GM23338 (cell line): ENCODE measurements at regions not wholly inside any gene's neighbourhood (a gene's known extent, or its start where the extent isn't known, plus 50 kb on each side); places are given as distances from the start of the nearest gene placed in this dataset.
"Not testable (repeated sequence)": the region's sequence is repeated elsewhere in the genome, so short reads cannot be mapped to it uniquely, and the experiment has no call there.

Experiments
- ATAC-seq: fragments of 200-7000 bp; cut with Tn5 transposase; 3 replicates; pipeline ENCODE4 v1.9.1; 2020
- DNase-seq: peaks from one replicate; pipeline ENCODE4 v3.0.0-alpha.2; 2015; ENCODE audit warnings: low spot score
- H2AFZ ChIP-seq: fragments of 200-600 bp; sonication (generic); 2 replicates; pipeline ENCODE4 v1.8.0; 2016; ENCODE audit warnings: antibody characterized with exemption, mild to moderate bottlenecking, moderate library complexity
- H3F3A ChIP-seq: fragments of 200-600 bp; sonication (generic); replicated peaks from 2 replicates; pipeline ENCODE4 v1.8.0; 2017; ENCODE audit warnings: antibody characterized with exemption, mixed run types, low read depth
- H3K27ac ChIP-seq: fragments of 200-600 bp; sonication (generic); 2 replicates; pipeline ENCODE4 v1.6.1; 2016; ENCODE audit warnings: low read depth
- H3K27me3 ChIP-seq: fragments of 200-600 bp; sonication (generic); 2 replicates; pipeline ENCODE4 v1.8.0; 2016; ENCODE audit warnings: mild to moderate bottlenecking, mixed run types, moderate library complexity; ENCODE audit not compliant: insufficient read depth
- H3K36me3 ChIP-seq: fragments of 200-600 bp; sonication (generic); 2 replicates; pipeline ENCODE4 v1.8.0; 2016; ENCODE audit warnings: mild to moderate bottlenecking; ENCODE audit not compliant: insufficient read depth
- H3K4me1 ChIP-seq: fragments of 200-600 bp; sonication (generic); 2 replicates; pipeline ENCODE4 v1.8.0; 2016; ENCODE audit warnings: mild to moderate bottlenecking, moderate library complexity; ENCODE audit not compliant: insufficient read depth
- H3K4me2 ChIP-seq: fragments of 200-600 bp; sonication (generic); 2 replicates; pipeline ENCODE4 v1.7.1; 2017; ENCODE audit warnings: mixed run types
- H3K4me3 ChIP-seq: fragments of 200-600 bp; sonication (generic); 2 replicates; pipeline ENCODE4 v1.6.1; 2016; ENCODE audit warnings: mixed run types
- H3K79me2 ChIP-seq: fragments of 200-600 bp; sonication (generic); replicated peaks from 2 replicates; pipeline ENCODE4 v1.8.0; 2017; ENCODE audit warnings: mild to moderate bottlenecking; ENCODE audit not compliant: insufficient read depth
- H3K9me2 ChIP-seq: fragments of 200-600 bp; sonication (generic); 2 replicates; pipeline ENCODE4 v1.8.0; 2017; ENCODE audit not compliant: insufficient read depth
- H4K20me1 ChIP-seq: fragments of 200-600 bp; sonication (generic); replicated peaks from 2 replicates; pipeline ENCODE4 v1.8.0; 2017; ENCODE audit warnings: mild to moderate bottlenecking; ENCODE audit not compliant: insufficient read depth
- H3K27ac Mint-ChIP-seq: 2 replicates; pipeline ENCODE4 v1.8.0; 2020; ENCODE audit warnings: inconsistent platforms, mild to moderate bottlenecking, moderate library complexity, mixed read lengths
- H3K27me3 Mint-ChIP-seq: 3 replicates; pipeline ENCODE4 v1.8.0; 2022; ENCODE audit warnings: low read depth, mild to moderate bottlenecking, moderate library complexity, mixed read lengths, inconsistent platforms; ENCODE audit not compliant: insufficient read depth, poor library complexity
- H3K36me3 Mint-ChIP-seq: 3 replicates; pipeline ENCODE4 v1.8.0; 2021; ENCODE audit warnings: low read depth, mild to moderate bottlenecking, inconsistent platforms, moderate library complexity, mixed read lengths
- H3K4me1 Mint-ChIP-seq: 3 replicates; pipeline ENCODE4 v1.8.0; 2020; ENCODE audit warnings: mild to moderate bottlenecking, inconsistent platforms, mixed read lengths
- H3K4me3 Mint-ChIP-seq: 3 replicates; pipeline ENCODE4 v1.8.0; 2021; ENCODE audit warnings: moderate library complexity, mild to moderate bottlenecking, inconsistent platforms, mixed read lengths
- H3K9me3 Mint-ChIP-seq: 3 replicates; pipeline ENCODE4 v1.8.0; 2020; ENCODE audit warnings: moderate library complexity, mild to moderate bottlenecking, inconsistent platforms, mixed read lengths
- CREB1 ChIP-seq: fragments of 250-450 bp; sonication (Bioruptor Pico); IDR thresholded peaks from 2 replicates; pipeline ENCODE4 v1.5.0; 2020; ENCODE audit warnings: low read depth, mild to moderate bottlenecking, moderate library complexity
- EZH2 ChIP-seq: fragments of 200-600 bp; sonication (generic); IDR thresholded peaks from one replicate; pipeline ENCODE4 v1.8.0; 2017; ENCODE audit warnings: antibody characterized with exemption, mild to moderate bottlenecking, low read depth; ENCODE audit not compliant: unreplicated experiment
- EZH2phosphoT487 ChIP-seq: fragments of 200-600 bp; sonication (generic); IDR thresholded peaks from one replicate; pipeline ENCODE4 v1.8.1; 2018; ENCODE audit warnings: antibody characterized with exemption; ENCODE audit not compliant: unreplicated experiment
- JUNB ChIP-seq: IDR thresholded peaks from one replicate; pipeline ENCODE4 v1.6.1; 2016; ENCODE audit warnings: antibody characterized with exemption; ENCODE audit not compliant: unreplicated experiment
- NANOG ChIP-seq: IDR thresholded peaks from 2 replicates; pipeline ENCODE4 v1.6.1; 2016; ENCODE audit warnings: antibody characterized with exemption, borderline replicate concordance
- STAT1 ChIP-seq: IDR thresholded peaks from one replicate; pipeline ENCODE4 v1.6.1; 2016; ENCODE audit warnings: antibody characterized with exemption; ENCODE audit not compliant: unreplicated experiment
- ZNF331 ChIP-seq: fragments of 250-450 bp; sonication (Bioruptor Pico); IDR thresholded peaks from 2 replicates; pipeline ENCODE4 v1.5.0; 2020; ENCODE audit warnings: low read depth, mild to moderate bottlenecking, moderate library complexity
- TF ChIP-seq, protein P1 (sequence below): IDR thresholded peaks from one replicate; pipeline ENCODE4 v1.6.1; 2018; ENCODE audit warnings: antibody characterized with exemption; ENCODE audit not compliant: unreplicated experiment
- TF ChIP-seq, protein P2 (sequence below): IDR thresholded peaks from 2 replicates; pipeline ENCODE4 v1.6.1; 2016; ENCODE audit warnings: antibody characterized with exemption

DNA sequence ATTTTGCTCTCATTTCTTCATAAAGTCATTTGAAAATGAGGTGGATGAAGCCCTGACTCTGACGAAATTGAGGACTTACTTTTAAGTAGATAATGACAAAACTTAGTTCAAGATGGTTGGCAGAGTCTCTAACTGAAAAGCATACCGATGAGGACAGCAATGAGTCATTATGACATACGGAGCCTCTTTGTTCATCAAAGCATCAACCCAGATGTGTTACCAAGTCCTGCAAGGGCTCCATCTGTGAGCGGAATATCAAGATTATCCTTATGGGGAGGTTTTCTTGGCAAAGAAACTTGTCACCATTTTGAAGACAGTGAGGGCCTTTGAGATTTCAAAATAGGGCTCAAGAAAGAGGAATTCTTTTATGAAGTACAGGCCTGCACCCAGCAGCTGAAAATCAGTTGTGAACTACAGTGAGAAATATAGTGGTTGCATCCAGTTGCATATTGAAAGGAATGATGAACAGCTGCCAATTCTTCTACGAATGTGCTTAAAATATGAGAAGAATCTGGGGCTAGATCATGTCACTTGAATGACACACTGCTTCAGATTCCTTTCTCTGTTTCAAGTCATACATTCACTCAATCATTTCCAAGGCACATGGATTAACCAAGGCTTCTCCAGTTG lies 86.6 kb upstream of the SLC24A2 start (continued):
- TF ChIP-seq STAT1, result no peak
- no peak for TF ChIP-seq EZH2phosphoT487
- no peak for TF ChIP-seq EZH2
- TF ChIP-seq CREB1 (CRISPR knock-in tag), result no peak
- TF ChIP-seq JUNB, result no peak

DNA sequence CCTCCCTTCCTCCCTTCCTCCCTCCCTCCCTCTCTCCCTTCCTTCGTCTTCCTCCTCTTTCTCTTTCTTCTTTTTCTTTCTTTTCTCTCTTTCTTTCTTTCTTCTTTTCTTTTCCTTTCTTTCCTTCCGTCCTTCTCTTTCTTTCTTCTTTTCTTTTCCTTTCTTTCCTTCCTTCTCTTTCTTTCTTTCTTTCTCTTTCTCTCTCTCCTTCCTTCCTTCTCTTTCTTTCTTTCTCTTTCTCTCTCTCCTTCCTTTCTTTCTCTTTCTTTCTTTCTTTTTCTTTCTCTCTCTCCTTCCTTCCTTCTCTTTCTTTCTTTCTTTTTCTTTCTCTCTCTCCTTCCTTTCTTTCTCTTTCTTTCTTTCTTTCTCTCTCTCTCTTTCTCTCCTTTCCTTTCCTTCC lies 84.4 kb upstream of the SLC24A2 start:
- H3K79me2 ChIP-seq, H3K27me3 ChIP-seq, H3K4me1 ChIP-seq, H3K9me2 ChIP-seq, H3F3A ChIP-seq, H3K27me3 Mint-ChIP-seq, H2AFZ ChIP-seq, H4K20me1 ChIP-seq, H3K4me3 ChIP-seq, H3K27ac ChIP-seq, H3K27ac Mint-ChIP-seq, H3K4me2 ChIP-seq, DNase-seq, H3K4me3 Mint-ChIP-seq, ATAC-seq, H3K36me3 Mint-ChIP-seq, H3K4me1 Mint-ChIP-seq, H3K36me3 ChIP-seq: not testable (repeated sequence)
- H3K9me3 Mint-ChIP-seq, result peaks cover 14% of the 10 kb centered on the region

DNA sequence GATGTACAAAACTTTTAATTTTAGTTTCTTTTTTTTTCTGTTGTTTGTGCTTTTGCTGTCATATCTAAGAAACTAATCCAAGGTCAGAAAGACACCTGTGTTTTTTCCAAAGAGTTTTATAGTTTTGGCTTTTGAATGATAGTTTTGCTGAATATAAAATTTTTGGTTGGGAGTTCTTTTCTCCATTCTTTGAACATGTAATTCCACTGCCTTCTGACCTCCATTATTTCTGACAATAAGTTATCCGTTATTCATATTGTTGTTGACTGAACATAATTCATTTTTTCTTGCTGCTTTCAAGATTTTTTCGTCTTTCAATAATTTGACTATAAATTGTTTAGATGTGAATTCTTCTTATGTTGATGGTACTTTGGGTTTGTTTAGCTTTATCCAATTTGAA lies 82.2 kb upstream of the SLC24A2 start:
- H3K27ac ChIP-seq, result no peak overlapping the region
- H3F3A ChIP-seq, result no peaks in the 10 kb centered on the region
- peaks cover 5% of the 10 kb centered on the region; the same call in 2 of the 3 replicates for H3K36me3 Mint-ChIP-seq
- H4K20me1 ChIP-seq, result no peaks in the 10 kb centered on the region
- H3K4me1 Mint-ChIP-seq, result no peaks in the 10 kb centered on the region
- H2AFZ ChIP-seq, result no peak overlapping the region
- no peak overlapping the region for H3K4me3 Mint-ChIP-seq
- H3K4me2 ChIP-seq, result no peak overlapping the region
- H3K9me3 Mint-ChIP-seq, result peaks cover 14% of the 10 kb centered on the region
- ATAC-seq, result no peak
- H3K27me3 ChIP-seq, result no peaks in the 10 kb centered on the region
- H3K4me1 ChIP-seq, result no peaks in the 10 kb centered on the region
- peaks cover 3% of the 10 kb centered on the region for H3K27me3 Mint-ChIP-seq
- no peaks in the 10 kb centered on the region for H3K79me2 ChIP-seq
- DNase-seq, result no peak
- H3K4me3 ChIP-seq, result no peak overlapping the region
- no peaks in the 10 kb centered on the region for H3K36me3 ChIP-seq
- H3K27ac Mint-ChIP-seq, result no peak overlapping the region
- H3K9me2 ChIP-seq, result no peaks in the 10 kb centered on the region
- TF ChIP-seq CREB1 (CRISPR knock-in tag), result no peak
- TF ChIP-seq, protein P1, sequence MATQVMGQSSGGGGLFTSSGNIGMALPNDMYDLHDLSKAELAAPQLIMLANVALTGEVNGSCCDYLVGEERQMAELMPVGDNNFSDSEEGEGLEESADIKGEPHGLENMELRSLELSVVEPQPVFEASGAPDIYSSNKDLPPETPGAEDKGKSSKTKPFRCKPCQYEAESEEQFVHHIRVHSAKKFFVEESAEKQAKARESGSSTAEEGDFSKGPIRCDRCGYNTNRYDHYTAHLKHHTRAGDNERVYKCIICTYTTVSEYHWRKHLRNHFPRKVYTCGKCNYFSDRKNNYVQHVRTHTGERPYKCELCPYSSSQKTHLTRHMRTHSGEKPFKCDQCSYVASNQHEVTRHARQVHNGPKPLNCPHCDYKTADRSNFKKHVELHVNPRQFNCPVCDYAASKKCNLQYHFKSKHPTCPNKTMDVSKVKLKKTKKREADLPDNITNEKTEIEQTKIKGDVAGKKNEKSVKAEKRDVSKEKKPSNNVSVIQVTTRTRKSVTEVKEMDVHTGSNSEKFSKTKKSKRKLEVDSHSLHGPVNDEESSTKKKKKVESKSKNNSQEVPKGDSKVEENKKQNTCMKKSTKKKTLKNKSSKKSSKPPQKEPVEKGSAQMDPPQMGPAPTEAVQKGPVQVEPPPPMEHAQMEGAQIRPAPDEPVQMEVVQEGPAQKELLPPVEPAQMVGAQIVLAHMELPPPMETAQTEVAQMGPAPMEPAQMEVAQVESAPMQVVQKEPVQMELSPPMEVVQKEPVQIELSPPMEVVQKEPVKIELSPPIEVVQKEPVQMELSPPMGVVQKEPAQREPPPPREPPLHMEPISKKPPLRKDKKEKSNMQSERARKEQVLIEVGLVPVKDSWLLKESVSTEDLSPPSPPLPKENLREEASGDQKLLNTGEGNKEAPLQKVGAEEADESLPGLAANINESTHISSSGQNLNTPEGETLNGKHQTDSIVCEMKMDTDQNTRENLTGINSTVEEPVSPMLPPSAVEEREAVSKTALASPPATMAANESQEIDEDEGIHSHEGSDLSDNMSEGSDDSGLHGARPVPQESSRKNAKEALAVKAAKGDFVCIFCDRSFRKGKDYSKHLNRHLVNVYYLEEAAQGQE, result no peak
- TF ChIP-seq NANOG, result no peak
- no peak for TF ChIP-seq STAT1
- TF ChIP-seq, protein P2, sequence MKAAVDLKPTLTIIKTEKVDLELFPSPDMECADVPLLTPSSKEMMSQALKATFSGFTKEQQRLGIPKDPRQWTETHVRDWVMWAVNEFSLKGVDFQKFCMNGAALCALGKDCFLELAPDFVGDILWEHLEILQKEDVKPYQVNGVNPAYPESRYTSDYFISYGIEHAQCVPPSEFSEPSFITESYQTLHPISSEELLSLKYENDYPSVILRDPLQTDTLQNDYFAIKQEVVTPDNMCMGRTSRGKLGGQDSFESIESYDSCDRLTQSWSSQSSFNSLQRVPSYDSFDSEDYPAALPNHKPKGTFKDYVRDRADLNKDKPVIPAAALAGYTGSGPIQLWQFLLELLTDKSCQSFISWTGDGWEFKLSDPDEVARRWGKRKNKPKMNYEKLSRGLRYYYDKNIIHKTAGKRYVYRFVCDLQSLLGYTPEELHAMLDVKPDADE, result no peak
- TF ChIP-seq ZNF331 (CRISPR knock-in tag), result no peak
- TF ChIP-seq EZH2, result no peak
